HG03520 (cell line): ENCODE measurements at regions not wholly inside any gene's neighbourhood (a gene's known extent, or its start where the extent isn't known, plus 50 kb on each side); places are given as distances from the start of the nearest gene placed in this dataset.

Source experiments
- ATAC-seq: cut with Tn5 transposase; IDR thresholded peaks from one replicate; pipeline ENCODE4 v1.9.1; 2021; ENCODE audit warnings: mild to moderate bottlenecking, moderate library complexity; ENCODE audit not compliant: unreplicated experiment

DNA sequence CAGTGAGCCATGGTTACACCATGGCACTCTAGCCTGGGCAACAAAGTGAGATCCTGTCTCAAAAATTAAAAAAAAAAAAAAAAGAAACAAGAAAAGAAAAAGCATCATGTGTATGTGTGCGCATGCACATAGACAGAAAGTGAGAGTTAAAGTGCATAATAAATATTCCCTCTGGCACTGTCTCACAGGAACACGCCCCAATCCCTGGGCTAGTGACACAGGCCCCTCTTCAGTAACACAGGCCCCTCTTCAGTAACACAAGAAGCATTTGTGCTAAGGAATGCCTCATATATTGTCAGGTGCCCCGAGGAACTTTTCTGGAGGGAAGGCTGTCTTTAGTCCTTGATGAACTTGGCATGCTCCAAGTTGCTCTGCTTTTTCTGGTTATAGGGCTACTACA is 57.5 kb downstream of the RPL27A start:
- no peak for ATAC-seq

DNA sequence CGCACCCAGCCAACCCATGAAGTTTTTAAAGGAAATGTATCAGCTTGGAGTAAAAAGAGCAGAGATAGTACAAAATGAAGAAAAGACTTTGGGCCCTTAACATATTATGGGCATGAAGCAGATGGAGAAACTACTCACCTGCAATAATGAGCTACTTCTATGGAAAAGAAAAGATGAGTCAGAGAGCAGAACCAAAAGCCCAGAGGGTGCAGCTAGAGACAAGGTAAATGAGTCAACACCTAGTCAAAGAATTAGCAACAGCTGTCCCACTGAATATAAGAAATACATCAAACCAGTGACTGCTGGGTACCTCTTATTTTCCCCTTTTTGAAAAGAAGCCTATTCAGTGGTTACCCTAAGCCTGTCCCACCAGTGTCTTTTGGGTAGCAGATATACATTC is 61.8 kb downstream of the RPL27A start:
- no peak for ATAC-seq

DNA sequence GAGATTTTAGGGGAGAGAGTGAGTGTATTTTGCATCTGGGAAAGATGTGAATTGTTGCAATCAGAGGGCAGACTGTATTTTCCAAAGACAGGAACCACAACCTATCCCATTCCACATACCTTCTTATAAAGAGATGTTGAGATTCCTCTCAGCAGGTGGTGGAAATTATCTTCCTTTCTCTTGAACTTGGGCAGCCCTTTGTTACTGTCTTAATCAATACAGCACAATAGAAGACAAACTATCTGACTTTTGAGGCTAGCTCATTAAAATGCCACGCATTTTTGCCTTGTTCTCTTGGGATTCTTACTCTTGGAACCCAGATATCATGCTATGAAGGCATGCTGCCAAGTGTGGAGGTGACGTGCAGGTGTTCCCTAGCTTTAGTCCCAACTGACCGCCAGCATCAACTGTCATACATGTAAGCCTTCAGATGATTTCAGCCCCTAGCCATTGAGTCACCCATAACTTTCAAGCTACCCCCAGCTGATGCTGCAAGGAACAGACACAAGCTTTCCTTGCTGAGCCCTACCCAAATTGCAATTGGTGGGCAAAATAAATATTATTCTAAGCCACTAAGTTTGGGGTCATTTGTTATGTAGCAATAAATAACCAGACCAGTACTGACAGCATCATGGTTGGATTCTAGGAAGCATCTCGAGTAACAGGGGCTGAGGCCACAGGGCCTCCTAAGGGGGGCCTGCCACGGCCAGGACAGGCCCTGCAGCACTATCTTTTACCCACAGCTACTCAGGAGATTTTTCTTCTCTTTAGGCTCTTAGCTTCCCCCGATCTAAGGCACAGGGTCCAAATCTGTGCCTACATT is 63.0 kb downstream of the RPL27A start:
- ATAC-seq, result no peak

DNA sequence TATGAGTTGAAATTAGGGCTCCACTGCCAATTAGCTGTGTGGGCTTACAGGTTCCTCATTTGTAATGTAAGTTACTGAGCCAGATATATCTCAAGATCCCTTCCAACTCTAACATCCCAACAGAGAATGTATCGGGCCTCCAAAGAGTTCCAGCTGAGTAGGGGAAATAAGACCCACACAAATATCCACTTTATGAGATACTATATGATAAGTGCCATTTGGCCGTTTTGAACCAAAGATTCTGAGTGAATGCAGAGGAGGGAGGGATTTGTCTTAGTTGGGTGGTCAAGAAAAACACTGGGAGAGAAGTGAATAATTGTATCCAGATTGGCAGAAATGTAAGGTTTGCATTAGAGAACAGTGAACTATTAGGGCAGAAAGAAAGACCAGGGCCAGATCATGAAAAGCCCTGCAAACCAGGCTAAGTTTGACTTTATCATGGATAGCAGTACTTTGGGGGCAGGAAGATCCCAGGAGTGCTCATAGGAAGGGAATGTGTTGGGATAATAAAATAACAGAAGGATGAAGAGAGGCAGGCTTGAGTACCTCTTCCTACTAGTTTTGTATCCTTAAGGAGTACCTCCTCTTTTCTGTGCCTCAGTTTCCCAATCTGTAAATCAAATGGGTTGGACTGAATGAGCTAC is 63.9 kb downstream of the RPL27A start:
- ATAC-seq, result no peak

DNA sequence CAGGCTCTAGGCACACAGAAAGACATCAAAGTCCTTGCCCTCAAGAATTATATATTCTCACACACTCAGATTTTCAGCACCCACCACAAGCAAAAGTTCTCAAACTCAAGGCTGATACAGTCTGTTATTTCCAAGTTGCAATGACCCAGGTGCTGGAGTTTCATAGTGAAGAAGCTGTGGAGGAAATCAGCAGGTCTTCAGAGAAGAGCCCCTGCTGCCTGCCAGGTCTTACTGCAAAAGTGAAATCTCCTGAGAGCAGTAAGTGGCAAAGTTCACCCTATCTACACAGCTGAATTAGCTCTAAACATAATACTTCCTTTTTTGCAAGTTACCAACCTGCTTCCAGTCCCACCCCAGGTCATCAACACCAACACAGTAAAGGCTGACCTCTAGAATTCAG is 64.6 kb downstream of the RPL27A start:
- no peak for ATAC-seq

DNA sequence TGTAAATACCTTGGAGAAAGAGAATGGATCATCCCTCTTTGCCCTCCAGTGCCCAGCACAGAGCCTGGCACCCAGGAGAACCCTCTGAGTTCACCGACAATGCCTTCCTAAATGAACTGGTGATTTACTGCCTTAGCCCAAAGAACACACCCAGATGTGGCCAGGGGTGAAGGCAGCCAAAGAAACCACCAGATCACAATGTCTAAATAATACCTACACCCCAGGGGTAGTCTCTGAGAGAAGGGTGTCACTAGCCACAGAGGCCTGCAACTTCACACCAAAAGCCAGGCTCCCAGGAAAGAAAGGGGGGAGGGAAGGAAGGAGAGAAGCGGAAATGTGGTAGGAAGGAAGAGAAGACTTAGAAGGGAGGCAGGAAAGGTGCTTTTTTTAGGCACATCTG is 65.7 kb downstream of the RPL27A start:
- ATAC-seq, result no peak

DNA sequence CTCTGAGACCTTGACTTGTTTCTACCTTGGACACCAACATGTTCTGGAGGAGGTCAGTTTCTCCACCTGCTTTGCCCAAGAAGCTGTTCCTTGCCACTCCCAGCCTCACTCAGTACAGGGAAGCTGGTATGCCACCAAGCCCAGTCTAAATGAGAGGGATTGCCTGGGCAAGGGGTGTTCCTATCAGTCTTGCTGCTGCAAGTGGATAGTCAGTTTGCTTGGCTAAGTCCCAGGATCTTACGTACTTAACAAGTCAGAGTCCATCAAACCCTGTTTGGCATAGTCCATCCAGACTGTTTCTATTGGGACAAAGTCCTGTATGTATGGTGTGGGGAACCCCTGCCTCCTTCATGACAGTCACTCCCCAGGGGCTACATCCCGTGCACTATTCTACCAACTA is 66.6 kb downstream of the RPL27A start:
- no peak for ATAC-seq

DNA sequence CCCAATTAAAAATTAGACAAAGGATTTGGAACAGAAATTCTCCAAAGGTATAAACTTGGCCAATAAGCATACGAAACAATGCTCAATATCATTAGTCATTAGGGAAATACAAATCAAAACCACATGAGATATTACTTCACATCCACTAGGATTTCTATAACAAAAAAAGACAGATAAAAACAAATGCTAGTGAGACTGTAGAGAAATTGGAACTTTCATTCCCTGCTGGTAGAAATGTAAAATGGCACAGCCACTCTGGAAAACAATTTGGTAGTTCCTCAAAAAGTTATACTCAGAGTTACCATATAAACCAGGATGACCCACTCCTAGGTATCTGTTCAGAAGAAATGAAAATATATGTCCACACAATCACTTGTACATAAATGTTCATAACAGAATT is 71.6 kb downstream of the RPL27A start:
- ATAC-seq, result no peak

DNA sequence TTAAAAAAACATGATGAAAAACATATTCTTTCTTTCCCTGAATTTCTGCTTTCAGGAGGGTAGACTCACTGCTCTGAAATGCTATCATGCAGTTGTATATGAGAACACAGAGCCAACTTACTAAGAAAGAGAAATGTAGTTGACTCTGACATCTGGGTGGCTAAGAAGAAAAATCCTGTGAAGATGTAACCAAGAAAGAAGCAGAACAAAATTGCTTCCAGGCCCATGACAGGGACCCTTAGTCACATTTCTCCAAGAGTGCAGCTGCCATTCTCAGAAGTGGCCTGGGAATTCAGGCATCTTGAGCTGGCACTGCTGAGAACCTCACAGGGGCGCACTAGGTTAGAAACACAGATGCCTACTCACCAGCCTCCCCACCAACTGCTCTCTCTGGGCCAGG is 73.6 kb downstream of the RPL27A start:
- ATAC-seq, result no peak

DNA sequence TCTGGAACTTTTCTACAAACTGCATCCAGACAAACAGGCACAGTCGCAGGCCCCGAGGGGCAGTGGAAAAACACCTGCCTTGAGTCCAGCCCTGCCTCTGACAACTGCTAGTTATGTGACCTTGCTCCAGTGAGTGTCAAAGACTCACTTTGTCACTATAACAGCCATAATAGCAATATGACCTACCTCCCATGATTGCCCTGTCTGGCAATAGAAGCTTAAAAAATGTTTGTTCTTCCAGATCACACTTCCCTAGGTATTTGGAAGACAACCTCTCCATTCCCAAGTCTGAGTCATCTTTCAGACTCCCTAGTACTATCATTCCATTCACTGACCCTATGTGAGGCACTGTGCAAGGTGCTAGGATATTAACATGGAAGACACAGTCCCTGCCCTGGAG is 74.5 kb downstream of the RPL27A start:
- no peak for ATAC-seq

DNA sequence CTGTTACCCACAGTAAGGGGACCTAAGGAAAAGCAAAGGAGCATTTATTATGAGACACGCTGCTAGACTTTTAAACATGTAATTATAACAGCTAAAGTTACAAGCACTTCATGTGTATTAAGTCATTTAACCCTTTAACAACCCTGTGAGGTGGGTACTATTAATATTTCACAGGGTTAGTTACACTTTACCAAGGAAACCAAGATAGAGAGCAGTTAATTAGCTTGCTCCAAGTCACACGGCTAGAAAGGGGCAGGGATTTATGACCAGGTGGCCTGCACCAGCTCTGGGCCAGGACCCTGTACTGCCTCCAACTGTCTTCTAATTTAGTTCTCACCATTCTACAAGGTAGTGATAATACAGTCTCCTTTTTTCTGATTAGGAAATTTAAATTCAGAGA is 74.9 kb downstream of the RPL27A start:
- ATAC-seq, result no peak

DNA sequence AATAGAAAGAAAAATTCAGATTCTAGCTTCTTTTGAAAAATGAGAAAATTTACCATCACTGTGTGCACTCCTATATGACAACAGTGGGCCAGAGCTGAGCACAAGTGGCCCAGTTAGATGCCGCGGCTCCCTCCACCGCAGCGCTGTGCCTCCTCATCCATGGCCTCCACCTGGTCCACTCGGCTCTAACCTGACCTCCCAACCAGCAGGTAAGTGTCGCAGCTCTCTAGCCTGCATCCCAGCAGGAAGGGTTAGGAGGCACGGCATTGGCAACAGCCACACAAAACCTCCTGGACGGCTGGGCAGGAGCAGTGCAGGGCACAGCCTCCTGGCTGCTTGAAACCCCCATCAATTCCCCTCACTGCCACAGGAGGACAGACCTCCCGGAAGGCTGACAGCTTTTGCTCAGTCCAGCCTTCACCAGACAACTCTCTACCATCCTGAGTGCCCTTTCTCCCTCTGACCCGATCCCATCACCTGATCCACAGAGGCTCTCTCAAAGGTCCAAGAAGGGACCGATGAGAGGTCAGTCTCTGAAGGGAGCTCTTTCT is 76.1 kb downstream of the RPL27A start:
- ATAC-seq, result no peak

DNA sequence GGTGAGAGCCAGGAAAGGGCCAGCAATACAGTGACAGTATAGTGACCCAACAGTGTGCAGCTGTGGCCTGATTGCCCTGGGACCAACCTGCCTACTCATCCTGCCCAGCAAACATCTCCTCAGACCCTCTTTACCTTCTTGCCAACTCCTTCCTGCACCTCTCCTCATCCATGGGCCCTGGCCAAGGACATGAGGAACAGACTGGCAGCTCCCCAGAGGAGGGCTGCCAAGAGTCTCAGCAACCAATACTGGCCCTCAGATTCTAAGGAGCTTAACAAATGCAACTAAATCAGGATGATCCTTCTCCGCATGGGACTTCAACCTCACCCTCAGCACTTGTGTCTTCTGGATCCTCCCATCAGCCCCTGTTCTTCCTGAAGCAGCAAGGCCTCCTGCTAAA is 77.0 kb downstream of the RPL27A start:
- no peak for ATAC-seq

DNA sequence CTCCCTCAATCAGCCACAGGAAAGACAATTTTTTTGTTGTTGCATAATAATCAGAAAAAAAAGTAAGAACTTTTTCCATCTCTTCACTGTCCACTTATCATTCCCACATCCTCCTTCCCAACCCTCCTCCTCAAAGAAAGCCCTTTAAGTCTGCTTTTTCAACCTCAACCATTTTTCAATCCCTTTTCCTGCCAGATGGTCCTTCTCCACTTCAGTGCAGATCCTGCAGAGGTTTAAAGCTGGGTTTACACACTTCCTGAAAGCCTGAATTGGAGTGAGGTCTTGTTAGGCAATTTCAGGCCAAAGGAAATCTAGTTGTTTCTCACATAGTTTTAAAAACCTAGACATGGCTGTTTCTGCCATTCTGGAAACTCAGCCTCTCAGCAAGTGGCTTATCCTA is 78.3 kb downstream of the RPL27A start:
- ATAC-seq, result no peak

DNA sequence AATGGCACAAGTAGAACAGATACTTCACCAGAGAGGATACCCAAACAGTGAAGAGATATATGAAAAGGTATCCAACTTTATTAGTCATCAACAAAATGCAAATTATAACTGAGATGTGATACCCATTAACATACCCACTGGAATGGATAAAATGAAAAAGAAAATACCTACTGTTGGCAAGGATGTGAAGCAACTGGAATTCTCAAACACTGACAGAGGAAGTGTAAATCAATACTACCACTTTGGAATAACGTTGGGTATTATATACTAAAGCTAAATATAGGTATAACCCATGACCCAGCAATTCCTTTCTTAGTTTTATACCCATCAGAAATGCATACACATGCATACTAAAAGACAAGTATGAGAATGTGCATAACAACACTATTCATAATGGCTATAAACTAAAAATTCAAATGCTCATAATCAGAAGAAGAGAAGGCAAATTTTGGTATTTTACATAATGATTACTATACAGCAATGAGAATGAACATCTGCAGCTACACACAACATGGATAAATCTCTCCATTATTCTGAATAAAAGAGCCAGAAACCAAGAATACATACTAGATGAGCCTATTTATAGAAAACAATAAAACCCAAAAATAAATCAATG is 80.6 kb downstream of the RPL27A start:
- ATAC-seq, result no peak

DNA sequence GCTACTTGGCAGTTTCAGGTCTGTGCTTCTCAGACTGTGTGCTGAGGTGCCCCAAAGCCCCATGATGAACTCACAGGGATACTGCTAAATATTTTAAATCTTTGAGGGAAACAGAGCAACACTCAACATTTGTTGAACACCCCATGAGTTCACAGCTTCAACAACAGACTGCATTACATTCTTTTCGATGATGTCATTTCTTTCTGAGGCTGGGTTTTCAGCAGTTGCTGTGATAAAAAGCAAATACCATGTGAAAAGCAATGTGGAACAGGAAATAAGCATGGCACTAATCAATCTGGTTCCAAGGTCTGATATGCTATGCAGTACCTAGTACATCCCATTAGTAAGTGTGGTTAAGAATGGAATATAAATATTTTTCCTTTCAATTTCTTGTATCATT is 82.7 kb downstream of the RPL27A start:
- ATAC-seq, result no peak

DNA sequence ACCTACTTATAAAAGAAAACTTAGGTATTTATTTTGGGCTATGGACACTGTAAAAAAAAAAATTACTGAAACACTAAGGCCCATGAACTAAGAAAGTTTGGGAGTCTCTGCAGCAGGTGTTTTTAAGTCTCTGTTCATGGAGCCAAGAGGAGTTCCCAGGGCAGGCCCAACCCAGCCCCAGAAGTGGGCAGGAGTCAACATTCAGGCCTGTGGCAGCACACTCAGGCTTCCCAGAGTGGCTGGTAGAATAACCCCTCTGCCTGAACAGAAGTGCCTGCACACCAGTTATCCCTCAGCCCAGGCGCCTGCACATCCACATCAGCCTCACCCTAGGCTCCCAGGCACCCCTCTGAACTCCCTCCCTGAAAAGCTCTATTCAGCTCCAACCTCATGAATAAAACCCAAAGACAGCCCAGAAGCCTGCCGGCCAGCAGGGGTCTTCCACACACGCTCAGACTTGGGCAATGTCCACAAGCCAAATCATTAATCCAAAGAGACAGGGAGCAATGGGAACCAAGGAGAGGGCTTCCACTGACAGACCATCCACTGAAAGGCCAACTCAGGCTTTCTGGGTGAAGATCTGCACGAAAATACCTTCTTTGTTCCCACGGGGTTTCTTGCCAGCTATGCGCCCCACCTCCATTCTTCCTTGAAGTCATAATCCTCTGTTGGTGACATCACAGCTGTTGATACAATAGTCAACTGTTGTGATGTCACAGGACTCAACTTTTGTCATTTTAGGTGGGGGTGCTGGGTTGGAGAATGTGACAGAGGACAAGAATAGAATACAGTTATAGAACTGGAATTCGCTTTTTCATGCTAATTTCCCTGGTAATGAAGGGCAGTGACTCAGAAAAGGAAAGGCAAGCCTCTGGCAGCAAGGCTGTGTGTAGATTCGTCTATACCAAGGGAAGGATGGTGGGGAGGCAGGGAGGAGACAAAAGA is 83.7 kb downstream of the RPL27A start:
- ATAC-seq, result no peak

DNA sequence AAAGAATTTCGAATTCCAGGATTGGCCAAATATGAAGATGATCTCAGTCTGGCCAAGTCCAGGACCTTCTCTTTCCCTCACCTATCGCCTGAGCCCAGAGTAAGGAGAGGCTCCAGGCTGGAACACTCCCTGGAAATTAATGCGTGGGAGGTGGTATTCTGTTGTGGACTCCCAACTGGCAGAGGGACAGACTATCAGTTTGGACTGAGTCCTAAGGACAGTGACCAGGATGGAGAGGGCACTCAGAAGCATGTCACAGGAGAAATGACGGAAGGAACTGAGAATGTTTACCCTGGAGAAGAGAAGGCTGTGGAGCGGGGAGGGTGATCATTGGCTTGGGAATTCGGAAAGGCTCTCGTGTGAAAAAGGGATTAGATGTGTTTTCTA is 84.4 kb downstream of the RPL27A start:
- ATAC-seq, result no peak

DNA sequence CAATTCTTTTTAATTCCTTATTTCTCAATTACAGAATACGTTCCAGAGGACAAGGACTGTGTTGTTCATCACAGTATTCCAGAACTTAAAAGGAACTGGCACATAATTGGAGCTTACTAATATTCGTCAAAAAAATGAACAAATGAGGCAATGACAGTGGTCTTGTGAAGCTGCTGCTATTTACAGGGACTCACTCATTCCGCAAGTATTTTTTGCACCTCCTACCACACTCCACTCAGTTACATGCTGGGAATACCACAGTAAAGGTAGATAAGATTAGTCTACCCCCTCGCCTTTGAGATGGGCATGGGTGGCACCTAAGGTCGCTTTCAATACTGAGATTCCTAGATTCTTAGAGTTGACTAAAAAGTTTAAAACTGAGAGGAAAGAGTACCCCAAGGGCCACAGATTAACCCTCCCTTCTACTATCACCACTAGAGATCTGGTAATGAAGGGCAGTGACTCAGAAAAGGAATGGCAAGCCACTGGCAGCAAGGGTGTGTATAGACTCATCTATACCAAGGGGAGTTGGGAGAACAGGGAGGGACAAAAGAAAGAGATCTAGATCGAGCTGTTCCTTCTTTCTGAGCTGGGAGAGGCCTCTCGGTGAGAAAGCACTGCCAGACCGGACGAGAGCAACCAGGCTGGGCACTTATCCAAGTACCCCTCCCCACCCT is 85.0 kb downstream of the RPL27A start:
- no peak for ATAC-seq

DNA sequence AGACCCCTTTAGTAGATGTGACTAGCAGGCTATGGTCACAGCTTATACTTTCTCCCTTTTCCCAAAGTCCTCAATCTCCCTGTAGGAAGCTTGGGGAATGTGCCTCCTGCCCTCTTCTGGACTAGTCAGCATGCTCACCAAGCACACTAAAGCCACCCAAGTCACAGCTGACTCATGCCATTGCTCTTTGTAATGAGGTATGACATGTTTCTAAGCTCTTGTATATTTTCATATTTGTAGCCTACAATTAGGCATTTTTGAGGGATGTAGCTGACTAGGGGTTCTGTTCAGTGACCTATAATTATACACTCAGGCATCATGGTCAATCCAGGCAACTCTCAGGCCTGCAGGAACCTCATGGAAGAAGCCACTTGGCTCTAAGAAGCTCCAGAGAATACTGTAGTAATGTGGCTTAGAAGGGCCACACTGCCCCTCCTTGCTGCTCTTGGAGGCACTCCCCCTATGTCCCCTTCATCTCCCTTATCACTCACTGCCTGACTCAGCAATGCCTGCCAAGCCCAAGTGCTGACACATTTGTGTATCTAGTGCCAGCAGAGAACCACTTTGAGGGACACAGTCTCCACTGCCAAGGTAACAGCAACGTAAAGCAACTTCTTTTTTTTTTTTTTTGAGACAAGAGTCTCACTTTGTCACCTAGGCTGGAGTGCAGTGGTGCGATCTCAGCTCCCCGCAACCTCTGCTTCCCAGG is 86.2 kb downstream of the RPL27A start:
- ATAC-seq, result no peak
